Thyroid gland (tissue), 4 donors: ENCODE measurements at regions not wholly inside any gene's neighbourhood (a gene's known extent, or its start where the extent isn't known, plus 50 kb on each side); places are given as distances from the start of the nearest gene placed in this dataset.

ENCODE experiments used
- CTCF ChIP-seq, 6 experiments: fragments of 200-600 bp in 3 of 6; fragments of 450-650 bp in 3 of 6; sonication (generic) in 3 of 6; IDR thresholded peaks; one replicate each; pipeline ENCODE4 v1.5.1; 2016 to 2019; ENCODE audit warnings: antibody characterized with exemption in 6 of 6, mild to moderate bottlenecking in 2 of 6, inconsistent platforms in 1 of 6, moderate library complexity in 1 of 6
- POLR2A ChIP-seq, 2 donors: fragments of 450-650 bp; IDR thresholded peaks; one replicate each; pipeline ENCODE4 v1.6.1; 2017; ENCODE audit warnings: antibody characterized with exemption in 2 of 2, mild to moderate bottlenecking in 2 of 2, moderate library complexity in 1 of 2

DNA sequence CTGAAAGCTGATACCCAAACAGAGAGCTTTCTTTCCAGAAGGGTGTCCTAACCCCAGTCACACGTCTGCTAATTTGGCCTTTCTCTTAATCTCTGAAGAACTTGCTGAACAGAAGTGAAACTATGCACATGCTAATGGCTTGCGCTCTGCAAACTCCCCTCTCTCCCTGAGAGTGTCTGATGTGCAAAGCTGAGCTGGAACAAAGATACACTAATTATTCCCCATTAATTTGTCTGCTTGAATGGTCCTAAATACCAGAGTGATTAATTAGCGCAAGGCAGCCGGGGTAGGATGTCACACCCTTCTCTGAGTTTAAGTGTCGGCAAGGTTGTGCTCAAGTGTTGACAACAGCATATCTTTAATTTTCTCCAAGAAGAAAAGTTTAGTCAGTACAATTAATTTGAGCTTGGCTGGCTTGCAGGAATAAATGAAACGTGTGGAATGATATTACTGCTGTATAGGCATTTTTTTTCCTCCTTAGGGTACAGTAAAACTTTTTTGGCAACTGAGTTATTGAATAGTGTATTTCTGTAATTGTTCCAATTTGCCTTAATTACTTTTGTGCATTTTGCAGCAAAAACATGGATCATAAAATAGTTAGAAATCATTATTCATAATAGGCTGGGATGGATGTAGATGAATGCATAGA is 715.9 kb upstream of the POU3F2 start:
- TF ChIP-seq CTCF (IDR thresholded peaks at IDR 0.05) (no peak), POLR2A (IDR thresholded peaks at IDR 0.05) (no peak)
